HepG2 (cell line): ENCODE measurements at regions not wholly inside any gene's neighbourhood (a gene's known extent, or its start where the extent isn't known, plus 50 kb on each side); places are given as distances from the start of the nearest gene placed in this dataset.

Source experiments
- BORCS8-MEF2B ChIP-seq: sonication (generic); formaldehyde crosslinking; IDR thresholded peaks from 2 replicates; pipeline ENCODE4 v1.8.0; 2022; ENCODE audit warnings: mild to moderate bottlenecking, missing genetic modification reagents
- CHD4 ChIP-seq: fragments of 200-600 bp; sonication (generic); IDR thresholded peaks from 2 replicates; pipeline ENCODE4 v1.7.0; 2017; ENCODE audit warnings: mild to moderate bottlenecking, low read length, borderline replicate concordance
- EZH2 ChIP-seq: conservative IDR thresholded peaks from 2 replicates; pipeline ENCODE4 v1.6.1; 2012; ENCODE audit warnings: mild to moderate bottlenecking, low read depth, low read length, moderate library complexity
- HOMEZ ChIP-seq: IDR thresholded peaks from 2 replicates; pipeline ENCODE4 v1.6.1; 2016; ENCODE audit warnings: low read depth
- KAT7 ChIP-seq: IDR thresholded peaks from 2 replicates; pipeline ENCODE4 v1.6.1; 2018; ENCODE audit warnings: borderline replicate concordance, missing compliant biosample characterization
- KLF6 ChIP-seq: IDR thresholded peaks from 2 replicates; pipeline ENCODE4 v1.8.0; 2016; ENCODE audit warnings: missing biosample characterization, missing genetic modification reagents
- MEIS1 ChIP-seq: sonication (generic); formaldehyde crosslinking; IDR thresholded peaks from 2 replicates; pipeline ENCODE4 v1.9.0; 2021; ENCODE audit warnings: mild to moderate bottlenecking, missing genetic modification reagents, moderate library complexity, borderline replicate concordance
- NFRKB ChIP-seq: fragments of 450-650 bp; IDR thresholded peaks from 2 replicates; pipeline ENCODE4 v1.6.1; 2017
- POLR2A ChIP-seq, 2 experiments: IDR thresholded peaks; 2 replicates each; pipeline ENCODE4 v1.6.1; 2011; ENCODE audit warnings: low read depth in 2 of 2, low read length in 2 of 2, mild to moderate bottlenecking in 1 of 2, moderate library complexity in 1 of 2; ENCODE audit not compliant: insufficient read depth in 1 of 2
- ZFAT ChIP-seq: sonication (generic); formaldehyde crosslinking; conservative IDR thresholded peaks from 2 replicates; pipeline ENCODE4 v1.8.1; 2023; ENCODE audit warnings: missing genetic modification reagents, inconsistent platforms
- TF ChIP-seq, protein P1 (sequence below): sonication (generic); formaldehyde crosslinking; IDR thresholded peaks from 2 replicates; pipeline ENCODE4 v1.8.0; 2022; ENCODE audit warnings: mild to moderate bottlenecking, missing genetic modification reagents, moderate library complexity
- TF ChIP-seq, protein P2 (sequence below): sonication (generic); formaldehyde crosslinking; IDR thresholded peaks from 2 replicates; pipeline ENCODE4 v1.4.0; 2020; ENCODE audit warnings: mild to moderate bottlenecking, missing genetic modification reagents

- TF ChIP-seq, protein P1, sequence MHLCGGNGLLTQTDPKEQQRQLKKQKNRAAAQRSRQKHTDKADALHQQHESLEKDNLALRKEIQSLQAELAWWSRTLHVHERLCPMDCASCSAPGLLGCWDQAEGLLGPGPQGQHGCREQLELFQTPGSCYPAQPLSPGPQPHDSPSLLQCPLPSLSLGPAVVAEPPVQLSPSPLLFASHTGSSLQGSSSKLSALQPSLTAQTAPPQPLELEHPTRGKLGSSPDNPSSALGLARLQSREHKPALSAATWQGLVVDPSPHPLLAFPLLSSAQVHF (CRISPR knock-in tag) = no peak
- TF ChIP-seq KAT7 (CRISPR knock-in tag) (no peak), MEIS1 (CRISPR knock-in tag) (no peak), CHD4 (no peak), ZFAT (CRISPR knock-in tag) (no peak), BORCS8-MEF2B (no peak), POLR2A (IDR thresholded peaks at IDR 0.05; ENCODE audit: insufficient read depth in 1 of 2, low read depth in 2 of 2, low read length in 2 of 2) (no peak), HOMEZ (no peak), EZH2 (no peak), KLF6 (CRISPR knock-in tag) (no peak), NFRKB (no peak)
- TF ChIP-seq, protein P2, sequence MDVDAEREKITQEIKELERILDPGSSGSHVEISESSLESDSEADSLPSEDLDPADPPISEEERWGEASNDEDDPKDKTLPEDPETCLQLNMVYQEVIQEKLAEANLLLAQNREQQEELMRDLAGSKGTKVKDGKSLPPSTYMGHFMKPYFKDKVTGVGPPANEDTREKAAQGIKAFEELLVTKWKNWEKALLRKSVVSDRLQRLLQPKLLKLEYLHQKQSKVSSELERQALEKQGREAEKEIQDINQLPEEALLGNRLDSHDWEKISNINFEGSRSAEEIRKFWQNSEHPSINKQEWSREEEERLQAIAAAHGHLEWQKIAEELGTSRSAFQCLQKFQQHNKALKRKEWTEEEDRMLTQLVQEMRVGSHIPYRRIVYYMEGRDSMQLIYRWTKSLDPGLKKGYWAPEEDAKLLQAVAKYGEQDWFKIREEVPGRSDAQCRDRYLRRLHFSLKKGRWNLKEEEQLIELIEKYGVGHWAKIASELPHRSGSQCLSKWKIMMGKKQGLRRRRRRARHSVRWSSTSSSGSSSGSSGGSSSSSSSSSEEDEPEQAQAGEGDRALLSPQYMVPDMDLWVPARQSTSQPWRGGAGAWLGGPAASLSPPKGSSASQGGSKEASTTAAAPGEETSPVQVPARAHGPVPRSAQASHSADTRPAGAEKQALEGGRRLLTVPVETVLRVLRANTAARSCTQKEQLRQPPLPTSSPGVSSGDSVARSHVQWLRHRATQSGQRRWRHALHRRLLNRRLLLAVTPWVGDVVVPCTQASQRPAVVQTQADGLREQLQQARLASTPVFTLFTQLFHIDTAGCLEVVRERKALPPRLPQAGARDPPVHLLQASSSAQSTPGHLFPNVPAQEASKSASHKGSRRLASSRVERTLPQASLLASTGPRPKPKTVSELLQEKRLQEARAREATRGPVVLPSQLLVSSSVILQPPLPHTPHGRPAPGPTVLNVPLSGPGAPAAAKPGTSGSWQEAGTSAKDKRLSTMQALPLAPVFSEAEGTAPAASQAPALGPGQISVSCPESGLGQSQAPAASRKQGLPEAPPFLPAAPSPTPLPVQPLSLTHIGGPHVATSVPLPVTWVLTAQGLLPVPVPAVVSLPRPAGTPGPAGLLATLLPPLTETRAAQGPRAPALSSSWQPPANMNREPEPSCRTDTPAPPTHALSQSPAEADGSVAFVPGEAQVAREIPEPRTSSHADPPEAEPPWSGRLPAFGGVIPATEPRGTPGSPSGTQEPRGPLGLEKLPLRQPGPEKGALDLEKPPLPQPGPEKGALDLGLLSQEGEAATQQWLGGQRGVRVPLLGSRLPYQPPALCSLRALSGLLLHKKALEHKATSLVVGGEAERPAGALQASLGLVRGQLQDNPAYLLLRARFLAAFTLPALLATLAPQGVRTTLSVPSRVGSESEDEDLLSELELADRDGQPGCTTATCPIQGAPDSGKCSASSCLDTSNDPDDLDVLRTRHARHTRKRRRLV (CRISPR knock-in tag) = no peak
These were observed 242.3 kb downstream of the PSAT1 start for GRCh38 chr9:78539188-78539587.
